HEK293T (cell line): ENCODE measurements at regions not wholly inside any gene's neighbourhood (a gene's known extent, or its start where the extent isn't known, plus 50 kb on each side); places are given as distances from the start of the nearest gene placed in this dataset.

Experiments used
- BHLHE40 ChIP-seq: fragments of 450-650 bp; IDR thresholded peaks from 2 replicates; pipeline ENCODE4 v1.6.1; 2016; ENCODE audit warnings: mild to moderate bottlenecking, moderate library complexity, borderline replicate concordance
- CTBP1 ChIP-seq: fragments of 450-650 bp; IDR thresholded peaks from 2 replicates; pipeline ENCODE4 v1.6.1; 2016; ENCODE audit warnings: borderline replicate concordance
- FOXA1 ChIP-seq: fragments of 450-650 bp; IDR thresholded peaks from 2 replicates; pipeline ENCODE4 v1.6.1; 2016; ENCODE audit warnings: mild to moderate bottlenecking
- FOXK2 ChIP-seq: fragments of 450-650 bp; IDR thresholded peaks from 2 replicates; pipeline ENCODE4 v1.6.1; 2016; ENCODE audit warnings: mild to moderate bottlenecking
- FOXM1 ChIP-seq: fragments of 450-650 bp; IDR thresholded peaks from 2 replicates; pipeline ENCODE4 v1.6.1; 2017; ENCODE audit warnings: mild to moderate bottlenecking, borderline replicate concordance
- HDGF ChIP-seq: fragments of 450-650 bp; IDR thresholded peaks from 2 replicates; pipeline ENCODE4 v1.6.1; 2017; ENCODE audit warnings: antibody characterized with exemption, borderline replicate concordance
- L3MBTL2 ChIP-seq: fragments of 450-650 bp; conservative IDR thresholded peaks from 2 replicates; pipeline ENCODE4 v1.6.1; 2016; ENCODE audit warnings: mild to moderate bottlenecking
- LEF1 ChIP-seq: fragments of 450-650 bp; IDR thresholded peaks from 2 replicates; pipeline ENCODE4 v1.6.1; 2017; ENCODE audit warnings: mild to moderate bottlenecking, borderline replicate concordance
- NFRKB ChIP-seq: fragments of 450-650 bp; IDR thresholded peaks from 2 replicates; pipeline ENCODE4 v1.6.1; 2016; ENCODE audit warnings: mild to moderate bottlenecking, moderate library complexity
- PKNOX1 ChIP-seq: fragments of 450-650 bp; IDR thresholded peaks from 2 replicates; pipeline ENCODE4 v1.6.1; 2016
- SP1 ChIP-seq: fragments of 450-650 bp; IDR thresholded peaks from 2 replicates; pipeline ENCODE4 v1.6.1; 2017
- SUZ12 ChIP-seq: fragments of 450-650 bp; IDR thresholded peaks from 2 replicates; pipeline ENCODE4 v1.6.1; 2016; ENCODE audit warnings: mild to moderate bottlenecking
- TARDBP ChIP-seq: fragments of 450-650 bp; IDR thresholded peaks from 2 replicates; pipeline ENCODE4 v1.6.1; 2016

DNA sequence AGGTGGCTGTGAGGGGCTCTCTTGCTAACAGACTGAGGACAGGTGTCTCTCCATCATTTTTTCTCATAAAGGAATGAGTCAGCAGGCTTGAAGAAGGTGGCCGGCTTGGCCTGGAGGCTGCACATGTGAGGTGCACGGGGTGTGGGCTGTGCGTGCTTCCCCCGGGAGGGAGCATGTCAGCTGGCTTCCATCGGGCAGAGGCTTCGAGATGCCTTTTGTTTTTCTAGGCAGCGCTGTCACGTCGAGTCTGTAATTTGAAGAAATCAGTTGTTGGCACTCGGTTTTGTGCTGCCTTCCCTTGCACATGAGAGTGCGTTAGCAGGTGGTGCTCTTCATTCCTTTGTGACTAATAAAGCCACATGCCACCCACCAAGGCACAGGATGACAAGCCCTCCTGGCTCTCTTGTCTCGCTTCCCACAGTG, 89.7 kb downstream of the NPIPB11 start:
- TF ChIP-seq TARDBP (no peak), SUZ12 (no peak), L3MBTL2 (no peak), SP1 (no peak), PKNOX1 (no peak), LEF1 (no peak), HDGF (no peak), FOXA1 (no peak), FOXM1 (no peak), NFRKB (no peak), FOXK2 (no peak), CTBP1 (no peak), BHLHE40 (no peak)
